A549 (cell line): ENCODE measurements at regions not wholly inside any gene's neighbourhood (a gene's known extent, or its start where the extent isn't known, plus 50 kb on each side); places are given as distances from the start of the nearest gene placed in this dataset.

Experiments used
- ATAC-seq, 2 experiments: fragments of 200-7000 bp in 1 of 2; fragments of >200 bp in 1 of 2; cut with Nextera tagmentation in 1 of 2; cut with Tn5 transposase in 1 of 2; 3 replicates each; pipeline versions ENCODE4 v1.8.0 to v1.9.1; 2018 to 2020; ENCODE audit warnings: mild to moderate bottlenecking in 1 of 2, moderate library complexity in 1 of 2
- CTCF ChIA-PET: fragments of 300-600 bp; sonication (Branson Sonifier 250); formaldehyde crosslinking; extraction: SDS; loops from one replicate; lab custom pipeline; 2021; ENCODE audit warnings: antibody characterized with exemption, inconsistent platforms; lab: Yijun Ruan, JAX
- POLR2A ChIA-PET: fragments of 350-600 bp; formaldehyde crosslinking; extraction: SDS; loops from one replicate; lab custom pipeline; 2021; ENCODE audit warnings: antibody characterized with exemption, inconsistent platforms; lab: Yijun Ruan, JAX
- DNase-seq, 2 experiments: peaks; one replicate each; pipeline versions ENCODE4 v3.0.0 to v3.0.0-alpha.2; 2011 to 2016; ENCODE audit warnings: low read depth in 1 of 2, low spot score in 1 of 2
- FAIRE-seq: peaks from 2 replicates; lab custom pipeline; 2011; peaks lifted over from hg19 to GRCh38; lab: Jason Lieb, UNC
- H3K27ac ChIP-seq, 2 experiments: fragments of >200 bp; sonication (Bioruptor Twin); formaldehyde crosslinking; 3 replicates each; pipeline ENCODE4 v1.5.1; 2016 to 2017
- H3K4me1 ChIP-seq: fragments of >200 bp; sonication (Bioruptor Twin); formaldehyde crosslinking; 3 replicates; pipeline ENCODE4 v1.6.1; 2016
- H3K4me2 ChIP-seq: fragments of >200 bp; sonication (Bioruptor Twin); formaldehyde crosslinking; 3 replicates; pipeline ENCODE4 v1.6.1; 2016
- H3K4me3 ChIP-seq: fragments of >200 bp; sonication (Bioruptor Twin); formaldehyde crosslinking; 3 replicates; pipeline ENCODE4 v1.5.1; 2016
- H3K9me3 ChIP-seq: fragments of >200 bp; sonication (Bioruptor Twin); formaldehyde crosslinking; 3 replicates; pipeline ENCODE4 v1.6.1; 2016
- BHLHE40 ChIP-seq: IDR thresholded peaks from 2 replicates; pipeline ENCODE4 v1.6.1; 2012; ENCODE audit warnings: low read depth, low read length, inconsistent platforms
- CBX8 ChIP-seq: fragments of 200-600 bp; sonication (generic); IDR thresholded peaks from 2 replicates; pipeline ENCODE4 v1.6.1; 2016
- CHD2 ChIP-seq: fragments of 150-350 bp; IDR thresholded peaks from 2 replicates; pipeline ENCODE4 v1.6.1; 2014; ENCODE audit warnings: low read length; ENCODE audit not compliant: partially characterized antibody
- EHF ChIP-seq: fragments of 250-450 bp; sonication (Bioruptor Pico); IDR thresholded peaks from 2 replicates; pipeline ENCODE4 v1.5.0; 2020; ENCODE audit warnings: mild to moderate bottlenecking
- FOSB ChIP-seq: fragments of 250-450 bp; sonication (Bioruptor Pico); IDR thresholded peaks from 2 replicates; pipeline ENCODE4 v1.5.0; 2020; ENCODE audit warnings: mild to moderate bottlenecking, moderate library complexity
- FOSL2 ChIP-seq, 2 experiments: fragments of 450-650 bp in 1 of 2; fragments of >200 bp in 1 of 2; sonication (Bioruptor Twin) in 1 of 2; formaldehyde crosslinking; IDR thresholded peaks; 2 replicates each; pipeline versions ENCODE4 v1.5.0 to v1.6.1; 2016 to 2020; ENCODE audit warnings: mild to moderate bottlenecking in 1 of 2, moderate library complexity in 1 of 2
- FOXS1 ChIP-seq: fragments of 250-450 bp; sonication (Bioruptor Pico); IDR thresholded peaks from 2 replicates; pipeline ENCODE4 v1.5.0; 2020; ENCODE audit warnings: mild to moderate bottlenecking, moderate library complexity
- HDAC2 ChIP-seq: fragments of 200-600 bp; sonication (generic); IDR thresholded peaks from 2 replicates; pipeline ENCODE4 v1.6.1; 2016
- HEYL ChIP-seq: fragments of 250-450 bp; sonication (Bioruptor Pico); IDR thresholded peaks from 2 replicates; pipeline ENCODE4 v1.8.0; 2021; ENCODE audit warnings: mild to moderate bottlenecking, moderate library complexity
- HOXA7 ChIP-seq: fragments of 250-450 bp; sonication (Bioruptor Pico); IDR thresholded peaks from 2 replicates; pipeline ENCODE4 v1.5.0; 2020; ENCODE audit warnings: mild to moderate bottlenecking, moderate library complexity
- HOXB13 ChIP-seq: fragments of 250-450 bp; sonication (Bioruptor Pico); IDR thresholded peaks from 2 replicates; pipeline ENCODE4 v1.5.0; 2020; ENCODE audit warnings: low read depth, mild to moderate bottlenecking, moderate library complexity
- HOXB5 ChIP-seq: fragments of 250-450 bp; sonication (Bioruptor Pico); IDR thresholded peaks from 2 replicates; pipeline ENCODE4 v1.5.0; 2020; ENCODE audit warnings: mild to moderate bottlenecking, moderate library complexity
- KDM5A ChIP-seq: fragments of 200-600 bp; sonication (generic); IDR thresholded peaks from 2 replicates; pipeline ENCODE4 v1.6.1; 2016; ENCODE audit warnings: antibody characterized with exemption, mild to moderate bottlenecking
- MAFK ChIP-seq: fragments of 450-650 bp; IDR thresholded peaks from 2 replicates; pipeline ENCODE4 v1.6.1; 2014; ENCODE audit not compliant: partially characterized antibody
- MAZ ChIP-seq: fragments of 150-350 bp; IDR thresholded peaks from 2 replicates; pipeline ENCODE4 v1.6.1; 2014; ENCODE audit warnings: antibody characterized with exemption, low read depth, low read length, borderline replicate concordance
- NPAS2 ChIP-seq: fragments of 250-450 bp; sonication (Bioruptor Pico); IDR thresholded peaks from 2 replicates; pipeline ENCODE4 v1.8.0; 2022; ENCODE audit warnings: mild to moderate bottlenecking, moderate library complexity, borderline replicate concordance
- PHF8 ChIP-seq: fragments of 200-600 bp; sonication (generic); IDR thresholded peaks from 2 replicates; pipeline ENCODE4 v1.6.1; 2016; ENCODE audit warnings: low read depth, mild to moderate bottlenecking, antibody characterized with exemption, moderate library complexity, borderline replicate concordance
- POLR2AphosphoS2 ChIP-seq: conservative IDR thresholded peaks from 2 replicates; pipeline ENCODE4 v1.6.1; 2012; ENCODE audit warnings: low read length, improper control_type of control experiment, inconsistent platforms
- RARB ChIP-seq: fragments of 250-450 bp; sonication (Bioruptor Pico); IDR thresholded peaks from 2 replicates; pipeline ENCODE4 v1.8.0; 2021; ENCODE audit warnings: mild to moderate bottlenecking, moderate library complexity
- RCOR1 ChIP-seq: fragments of 150-350 bp; IDR thresholded peaks from 2 replicates; pipeline ENCODE4 v1.6.1; 2014; ENCODE audit warnings: antibody characterized with exemption, low read length, low read depth
- RFX5 ChIP-seq: fragments of 450-650 bp; IDR thresholded peaks from 2 replicates; pipeline ENCODE4 v1.7.1; 2014; ENCODE audit warnings: antibody characterized with exemption, mild to moderate bottlenecking, moderate library complexity
- RNF2 ChIP-seq: fragments of 200-600 bp; sonication (generic); IDR thresholded peaks from 2 replicates; pipeline ENCODE4 v1.6.1; 2016; ENCODE audit warnings: low read depth, mild to moderate bottlenecking, antibody characterized with exemption, moderate library complexity, borderline replicate concordance
- SMC3 ChIP-seq: fragments of >200 bp; sonication (Bioruptor Twin); formaldehyde crosslinking; IDR thresholded peaks from 3 replicates; pipeline ENCODE4 v1.6.1; 2018; ENCODE audit warnings: inconsistent platforms
- SREBF2 ChIP-seq: fragments of 450-650 bp; IDR thresholded peaks from 2 replicates; pipeline ENCODE4 v1.6.1; 2014; ENCODE audit warnings: mild to moderate bottlenecking, moderate library complexity
- TFCP2L1 ChIP-seq: fragments of 250-450 bp; sonication (Bioruptor Pico); IDR thresholded peaks from 2 replicates; pipeline ENCODE4 v1.5.0; 2021; ENCODE audit warnings: mild to moderate bottlenecking
- TP53 ChIP-seq: fragments of 250-450 bp; sonication (Bioruptor Pico); IDR thresholded peaks from 2 replicates; pipeline ENCODE4 v1.5.0; 2021; ENCODE audit warnings: mild to moderate bottlenecking, moderate library complexity
- ZFP36 ChIP-seq: fragments of 450-650 bp; IDR thresholded peaks from 2 replicates; pipeline ENCODE4 v1.6.1; 2014; ENCODE audit warnings: borderline replicate concordance; ENCODE audit not compliant: partially characterized antibody
- ZSCAN20 ChIP-seq: fragments of 250-450 bp; sonication (Bioruptor Pico); IDR thresholded peaks from 2 replicates; pipeline ENCODE4 v1.8.0; 2022; ENCODE audit warnings: mild to moderate bottlenecking, moderate library complexity
- WGBS: methylation state at CpG from one replicate; pipeline ENCODE4 v1.1.6; 2017; ENCODE audit errors: missing lambda C conversion rate; 5-methylcytosine and 5-hydroxymethylcytosine counted together
- TF ChIP-seq, protein P1 (sequence below): IDR thresholded peaks from 2 replicates; pipeline ENCODE4 v1.6.1; 2012
- TF ChIP-seq, protein P2 (sequence below): fragments of >200 bp; sonication (Bioruptor Twin); formaldehyde crosslinking; IDR thresholded peaks from 2 replicates; pipeline ENCODE4 v1.6.1; 2016
- TF ChIP-seq, protein P3 (sequence below): IDR thresholded peaks from 2 replicates; pipeline ENCODE4 v1.6.1; 2012; ENCODE audit warnings: low read depth, borderline replicate concordance

DNA sequence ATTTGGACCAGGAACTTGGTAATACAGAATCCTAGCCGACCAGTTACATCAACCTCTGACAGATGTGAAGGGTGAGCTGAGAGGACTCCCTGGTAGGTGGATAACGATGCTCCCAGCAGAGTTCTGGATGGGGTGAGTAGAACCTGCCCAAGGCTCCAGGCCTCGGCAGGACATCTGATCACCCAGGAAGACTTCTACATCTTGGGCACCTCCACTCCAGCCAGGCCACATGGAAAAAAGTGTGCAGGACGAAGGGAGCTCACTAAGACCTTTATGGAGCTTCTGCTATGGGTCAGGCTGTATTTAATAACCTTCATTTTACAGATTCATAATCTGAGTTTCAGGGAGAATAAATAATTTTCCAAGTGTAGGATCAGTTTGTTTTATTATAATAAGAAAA, 1028.7 kb downstream of the BCL11B start:
- H3K9me3 ChIP-seq = no peaks in the 10 kb centered on the region
- CTCF ChIA-PET = no interaction called here
- POLR2A ChIA-PET = no interaction called here
- no peak for DNase-seq
- no peak overlapping the region for H3K4me2 ChIP-seq
- WGBS = 0% methylated on average over 4 of the region's 4 CpGs
- no peak for TF ChIP-seq BHLHE40
- no peak for TF ChIP-seq RARB (CRISPR knock-in tag)
- TF ChIP-seq KDM5A = no peak
- TF ChIP-seq ZFP36 = no peak
- no peak for TF ChIP-seq FOSL2 (IDR thresholded peaks at IDR 0.05)
- TF ChIP-seq FOSL2 (CRISPR knock-in tag; IDR thresholded peaks at IDR 0.05) = no peak
- TF ChIP-seq EHF (CRISPR knock-in tag) = no peak
- no peak for TF ChIP-seq RFX5
- TF ChIP-seq FOSB (CRISPR knock-in tag) = no peak
- no peak for TF ChIP-seq TP53 (CRISPR knock-in tag)
- TF ChIP-seq, protein P1, sequence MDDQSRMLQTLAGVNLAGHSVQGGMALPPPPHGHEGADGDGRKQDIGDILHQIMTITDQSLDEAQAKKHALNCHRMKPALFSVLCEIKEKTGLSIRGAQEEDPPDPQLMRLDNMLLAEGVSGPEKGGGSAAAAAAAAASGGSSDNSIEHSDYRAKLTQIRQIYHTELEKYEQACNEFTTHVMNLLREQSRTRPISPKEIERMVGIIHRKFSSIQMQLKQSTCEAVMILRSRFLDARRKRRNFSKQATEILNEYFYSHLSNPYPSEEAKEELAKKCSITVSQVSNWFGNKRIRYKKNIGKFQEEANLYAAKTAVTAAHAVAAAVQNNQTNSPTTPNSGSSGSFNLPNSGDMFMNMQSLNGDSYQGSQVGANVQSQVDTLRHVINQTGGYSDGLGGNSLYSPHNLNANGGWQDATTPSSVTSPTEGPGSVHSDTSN = no peak
- no peak for TF ChIP-seq HDAC2
- no peak for TF ChIP-seq CBX8
- TF ChIP-seq NPAS2 (CRISPR knock-in tag) = no peak
- no peak for TF ChIP-seq CHD2
- no peak for TF ChIP-seq SREBF2
- no peak for TF ChIP-seq FOXS1 (CRISPR knock-in tag)
- TF ChIP-seq POLR2AphosphoS2 = no peak
- TF ChIP-seq, protein P2, sequence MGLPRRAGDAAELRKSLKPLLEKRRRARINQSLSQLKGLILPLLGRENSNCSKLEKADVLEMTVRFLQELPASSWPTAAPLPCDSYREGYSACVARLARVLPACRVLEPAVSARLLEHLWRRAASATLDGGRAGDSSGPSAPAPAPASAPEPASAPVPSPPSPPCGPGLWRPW = no peak
- no peak for TF ChIP-seq HOXB5 (CRISPR knock-in tag)
- H3K27ac ChIP-seq = no peak overlapping the region
- no peak for ATAC-seq
- no peak overlapping the region for H3K4me3 ChIP-seq
- no peaks in the 10 kb centered on the region for H3K4me1 ChIP-seq
- FAIRE-seq = no peak

DNA sequence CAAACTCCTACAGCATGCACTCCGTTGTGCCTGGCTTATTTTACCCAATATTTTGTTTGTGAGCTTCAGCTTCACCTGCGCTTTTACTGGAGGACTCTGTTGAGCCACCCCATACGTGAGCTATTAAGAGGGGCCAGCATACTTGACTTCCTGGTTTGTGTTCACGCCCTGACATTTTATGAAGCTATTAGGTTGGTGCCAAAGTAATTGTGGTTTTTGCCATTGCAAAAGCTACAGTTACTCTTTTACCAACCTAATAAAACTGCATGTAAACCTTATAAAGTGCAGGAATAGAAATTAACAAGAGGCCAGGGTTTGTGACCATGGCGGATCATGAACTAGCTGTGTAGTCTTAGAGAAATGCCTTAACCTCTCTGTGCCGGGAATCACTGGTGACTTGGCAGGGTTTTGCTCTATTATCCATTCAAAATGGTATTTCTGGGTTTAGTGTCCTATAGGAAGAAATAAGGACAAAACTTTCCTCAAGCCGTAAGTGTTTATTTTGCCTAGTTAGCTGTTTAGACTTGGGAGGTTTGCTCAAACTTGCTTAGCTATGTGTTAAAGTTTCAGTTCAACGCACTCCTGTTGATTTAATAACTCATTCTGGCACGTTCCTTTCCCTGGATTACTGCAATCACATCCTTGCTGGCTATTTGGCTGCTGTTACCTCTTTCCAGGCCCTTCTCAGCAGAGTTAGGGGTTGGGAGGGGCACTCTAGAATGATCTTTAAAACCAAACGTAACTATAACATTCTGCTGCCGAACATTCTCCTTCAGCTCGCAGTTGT, 1027.6 kb downstream of the BCL11B start:
- no peak for DNase-seq

DNA sequence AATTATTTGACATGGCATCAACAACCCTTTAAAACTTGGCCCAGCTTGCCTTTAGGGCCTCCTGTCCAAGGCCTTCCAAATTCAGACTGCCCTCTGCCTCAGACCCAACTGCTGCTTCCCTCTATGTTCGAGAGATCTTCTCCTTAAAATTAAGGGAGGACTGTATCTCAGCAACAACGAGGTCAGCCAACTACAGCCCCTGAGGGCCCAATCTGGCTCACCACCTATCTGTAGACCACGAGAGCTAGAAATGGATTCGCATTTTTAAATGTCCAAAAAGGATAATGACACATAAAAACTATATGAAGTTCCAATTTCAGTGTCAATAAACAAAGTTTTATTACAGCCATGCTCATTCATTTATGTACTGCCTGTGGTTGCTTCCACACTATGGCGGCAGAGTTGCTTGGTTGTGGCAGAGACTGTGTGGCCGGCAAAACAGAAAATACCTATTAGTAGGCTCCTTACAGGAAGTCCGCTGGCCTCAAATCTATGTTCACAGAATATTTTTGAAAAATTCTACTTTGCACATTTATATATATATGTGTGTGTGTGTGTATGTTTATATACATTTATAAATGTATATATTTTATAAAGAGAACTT, 1026.9 kb downstream of the BCL11B start:
- DNase-seq (no peak), ATAC-seq (no peak), FAIRE-seq (no peak)
- Histone ChIP-seq H3K4me1 (no peaks in the 10 kb centered on the region), H3K4me2 (no peak overlapping the region), H3K9me3 (no peaks in the 10 kb centered on the region), H3K4me3 (no peak overlapping the region), H3K27ac (no peak overlapping the region)
- ChIA-PET CTCF (interaction anchor here (0.9 kb wide), 1 partner anchor 10 kb away, joined by 3 read pairs; no protein-coding TSS in a partner anchor), POLR2A (no interaction called here)
- no peak for TF ChIP-seq MAFK
- TF ChIP-seq MAZ = no peak
- TF ChIP-seq, protein P3, sequence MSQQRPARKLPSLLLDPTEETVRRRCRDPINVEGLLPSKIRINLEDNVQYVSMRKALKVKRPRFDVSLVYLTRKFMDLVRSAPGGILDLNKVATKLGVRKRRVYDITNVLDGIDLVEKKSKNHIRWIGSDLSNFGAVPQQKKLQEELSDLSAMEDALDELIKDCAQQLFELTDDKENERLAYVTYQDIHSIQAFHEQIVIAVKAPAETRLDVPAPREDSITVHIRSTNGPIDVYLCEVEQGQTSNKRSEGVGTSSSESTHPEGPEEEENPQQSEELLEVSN = no peak
- TF ChIP-seq RCOR1 = no peak
- no peak for TF ChIP-seq PHF8
- TF ChIP-seq HOXB13 = no peak
- WGBS = 15% methylated on average over 7 of the region's 7 CpGs

More for the DNA sequence above, 1027.6 kb downstream of the BCL11B start:
- no peak overlapping the region for H3K4me2 ChIP-seq
- ChIA-PET POLR2A (no interaction called here), CTCF (interaction anchor here (0.9 kb wide), 1 partner anchor 10 kb away, joined by 3 read pairs; no protein-coding TSS in a partner anchor)
- no peak overlapping the region for H3K27ac ChIP-seq
- FAIRE-seq (no peak), ATAC-seq (no peak)
- no peaks in the 10 kb centered on the region for H3K4me1 ChIP-seq
- no peak overlapping the region for H3K4me3 ChIP-seq
- 14% methylated on average over 12 of the region's 12 CpGs for WGBS
- TF ChIP-seq, protein P2 = no peak
- TF ChIP-seq MAFK (no peak), RNF2 (no peak), HOXA7 (no peak), RFX5 (no peak), SMC3 (no peak), TFCP2L1 (CRISPR knock-in tag) (no peak), HEYL (CRISPR knock-in tag) (no peak), RCOR1 (no peak), ZSCAN20 (CRISPR knock-in tag) (no peak)
- H3K9me3 ChIP-seq = no peaks in the 10 kb centered on the region
